H1 (cell line): ENCODE measurements at regions not wholly inside any gene's neighbourhood (a gene's known extent, or its start where the extent isn't known, plus 50 kb on each side); places are given as distances from the start of the nearest gene placed in this dataset.

Source experiments
- CTCF ChIA-PET: fragments of 300-600 bp; sonication (Branson Sonifier 250); formaldehyde crosslinking; loops from one replicate; lab custom pipeline; 2021; ENCODE audit not compliant: partially characterized antibody; lab: Charles Lee
- POLR2A ChIA-PET: fragments of 300-600 bp; sonication (Branson Sonifier 250); formaldehyde crosslinking; loops from one replicate; lab custom pipeline; 2021; ENCODE audit warnings: inconsistent platforms; ENCODE audit not compliant: partially characterized antibody; lab: Charles Lee
- DNase-seq, 2 experiments: peaks; one replicate each; pipeline versions ENCODE4 v3.0.0 to v3.0.0-alpha.2; 2010 to 2022; ENCODE audit warnings: low spot score in 2 of 2, low read depth in 1 of 2, mixed read lengths in 1 of 2
- FAIRE-seq: peaks from 2 replicates; lab custom pipeline; 2011; peaks lifted over from hg19 to GRCh38; lab: Jason Lieb, UNC
- H2AFZ ChIP-seq: 2 replicates; pipeline ENCODE4 v1.8.1; 2012; ENCODE audit warnings: low read length, inconsistent platforms
- H2AK5ac ChIP-seq: 2 replicates; pipeline ENCODE4 v1.6.1; 2013; ENCODE audit warnings: low read depth, low read length
- H2BK120ac ChIP-seq: replicated peaks from 2 replicates; pipeline ENCODE3; 2013; ENCODE audit warnings: low read depth, low read length, inconsistent platforms
- H2BK12ac ChIP-seq: 2 replicates; pipeline ENCODE4 v1.6.1; 2013; ENCODE audit warnings: low read depth, low read length
- H2BK15ac ChIP-seq: 2 replicates; pipeline ENCODE4 v1.6.1; 2013; ENCODE audit warnings: low read length
- H2BK20ac ChIP-seq: 2 replicates; pipeline ENCODE4 v1.6.1; 2013; ENCODE audit warnings: low read length
- H2BK5ac ChIP-seq: 2 replicates; pipeline ENCODE4 v1.6.1; 2013; ENCODE audit warnings: low read depth, low read length
- H3K14ac ChIP-seq: 2 replicates; pipeline ENCODE4 v1.6.1; 2013; ENCODE audit warnings: inconsistent platforms; ENCODE audit not compliant: insufficient read length
- H3K18ac ChIP-seq: 2 replicates; pipeline ENCODE4 v1.6.1; 2013; ENCODE audit warnings: low read length; ENCODE audit errors: extremely low read depth
- H3K23ac ChIP-seq: 2 replicates; pipeline ENCODE4 v1.6.1; 2013; ENCODE audit warnings: inconsistent platforms; ENCODE audit not compliant: insufficient read length
- H3K23me2 ChIP-seq: 2 replicates; pipeline ENCODE4 v1.6.1; 2013; ENCODE audit warnings: low read depth, low read length
- H3K27ac ChIP-seq: 2 replicates; pipeline ENCODE4 v1.6.1; 2011; ENCODE audit warnings: low read depth, low read length, inconsistent platforms
- H3K27me3 ChIP-seq, 4 experiments: replicated peaks in 1 of 4; 1 replicate in 1 of 4; 2 replicates in 3 of 4; pipeline versions ENCODE4 v1.6.1 to v1.8.1; 2011 to 2013; ENCODE audit warnings: low read length in 3 of 4, mild to moderate bottlenecking in 3 of 4, inconsistent platforms in 2 of 4, mixed read lengths in 2 of 4, moderate library complexity in 1 of 4; ENCODE audit not compliant: control insufficient read depth in 3 of 4, insufficient read depth in 3 of 4; ENCODE audit errors: extremely low read depth in 1 of 4
- H3K36me3 ChIP-seq, 4 experiments: 2 replicates each; pipeline versions ENCODE4 v1.6.1 to v1.8.1; 2011 to 2013; ENCODE audit warnings: mild to moderate bottlenecking in 4 of 4, low read length in 3 of 4, moderate library complexity in 2 of 4, control low read depth in 1 of 4, inconsistent platforms in 1 of 4; ENCODE audit not compliant: insufficient read depth in 4 of 4, control insufficient read depth in 2 of 4
- H3K4ac ChIP-seq: replicated peaks from 2 replicates; pipeline ENCODE3; 2013; ENCODE audit warnings: low read length, low read depth, mixed read lengths, inconsistent platforms; ENCODE audit not compliant: insufficient read length
- H3K4me1 ChIP-seq, 4 experiments: replicated peaks in 1 of 4; 1 replicate in 1 of 4; 2 replicates in 3 of 4; pipeline versions ENCODE4 v1.6.1 to v1.8.1; 2011 to 2013; ENCODE audit warnings: low read length in 3 of 4, inconsistent platforms in 2 of 4, mixed read lengths in 1 of 4; ENCODE audit not compliant: insufficient read depth in 4 of 4, control insufficient read depth in 3 of 4
- H3K4me2 ChIP-seq, 2 experiments: 2 replicates each; pipeline versions ENCODE4 v1.6.1 to v1.8.1; 2011 to 2013; ENCODE audit warnings: low read depth in 2 of 2, low read length in 2 of 2, control low read depth in 1 of 2, inconsistent platforms in 1 of 2, mild to moderate bottlenecking in 1 of 2; ENCODE audit not compliant: insufficient read depth in 1 of 2
- H3K4me3 ChIP-seq, 4 experiments: fragments of 200-600, 300-600 bp in 1 of 4; sonication (generic), shearing (Covaris generic), sonication (Bioruptor Twin) in 1 of 4; 2 replicates each; pipeline versions ENCODE4 v1.5.1 to v1.8.1; 2011 to 2016; ENCODE audit warnings: low read length in 4 of 4, low read depth in 3 of 4, control low read depth in 2 of 4, inconsistent platforms in 2 of 4, mild to moderate bottlenecking in 2 of 4, mixed read lengths in 1 of 4, moderate library complexity in 1 of 4; ENCODE audit not compliant: insufficient read depth in 2 of 4; ENCODE audit errors: extremely low read depth in 1 of 4
- H3K56ac ChIP-seq: replicated peaks from 2 replicates; pipeline ENCODE3; 2013; ENCODE audit warnings: low read depth, mild to moderate bottlenecking, mixed read lengths, low read length, inconsistent platforms; ENCODE audit not compliant: insufficient read length
- H3K79me1 ChIP-seq: 2 replicates; pipeline ENCODE4 v1.6.1; 2013; ENCODE audit warnings: low read depth, low read length, control low read depth
- H3K79me2 ChIP-seq, 2 experiments: 2 replicates each; pipeline versions ENCODE4 v1.6.1 to v1.8.1; 2012 to 2013; ENCODE audit warnings: low read length in 2 of 2, mild to moderate bottlenecking in 2 of 2, inconsistent platforms in 1 of 2; ENCODE audit not compliant: insufficient read depth in 2 of 2, control insufficient read depth in 1 of 2
- H3K9ac ChIP-seq, 4 experiments: replicated peaks in 1 of 4; 1 replicate in 1 of 4; 2 replicates in 3 of 4; pipeline versions ENCODE4 v1.6.1 to v1.8.1; 2011 to 2013; ENCODE audit warnings: low read depth in 3 of 4, low read length in 3 of 4, control low read depth in 2 of 4, mild to moderate bottlenecking in 2 of 4, moderate library complexity in 2 of 4, inconsistent platforms in 1 of 4; ENCODE audit errors: extremely low read depth in 1 of 4
- H3K9me3 ChIP-seq, 2 experiments: 2 replicates each; pipeline versions ENCODE4 v1.6.1 to v1.8.1; 2012 to 2013; ENCODE audit warnings: mild to moderate bottlenecking in 2 of 2, moderate library complexity in 2 of 2, control low read depth in 1 of 2, inconsistent platforms in 1 of 2, low read depth in 1 of 2, low read length in 1 of 2, mixed read lengths in 1 of 2; ENCODE audit not compliant: insufficient read depth in 2 of 2
- H4K20me1 ChIP-seq, 2 experiments: replicated peaks in 1 of 2; 2 replicates each; pipeline versions ENCODE3 to v1.8.1; 2011 to 2013; ENCODE audit warnings: inconsistent platforms in 2 of 2, low read length in 2 of 2, mild to moderate bottlenecking in 1 of 2; ENCODE audit not compliant: insufficient read depth in 2 of 2, control insufficient read depth in 1 of 2
- H4K5ac ChIP-seq: 2 replicates; pipeline ENCODE4 v1.6.1; 2013; ENCODE audit warnings: low read length, low read depth, mixed read lengths, inconsistent platforms; ENCODE audit not compliant: insufficient read length
- H4K8ac ChIP-seq: 2 replicates; pipeline ENCODE4 v1.8.0; 2013; ENCODE audit warnings: mild to moderate bottlenecking, moderate library complexity, low read length, inconsistent platforms; ENCODE audit not compliant: insufficient read depth; ENCODE audit errors: extremely low read depth
- H4K91ac ChIP-seq: replicated peaks from 2 replicates; pipeline ENCODE3; 2013; ENCODE audit warnings: low read length, mixed read lengths, inconsistent platforms; ENCODE audit not compliant: insufficient read length
- BACH1 ChIP-seq: IDR thresholded peaks from 2 replicates; pipeline ENCODE4 v1.6.1; 2012; ENCODE audit warnings: low read length, improper control_type of control experiment
- CBX8 ChIP-seq: fragments of 300-800, 300-1000 bp; sonication (generic); IDR thresholded peaks from 2 replicates; pipeline ENCODE4 v1.7.1; 2016; ENCODE audit warnings: low read depth, low read length, borderline replicate concordance
- CHD2 ChIP-seq: IDR thresholded peaks from 2 replicates; pipeline ENCODE4 v1.6.1; 2012; ENCODE audit warnings: low read length, improper control_type of control experiment
- JUN ChIP-seq: IDR thresholded peaks from 2 replicates; pipeline ENCODE4 v1.6.1; 2011; ENCODE audit warnings: low read depth, mild to moderate bottlenecking, improper control_type of control experiment, low read length
- JUND ChIP-seq: IDR thresholded peaks from 2 replicates; pipeline ENCODE4 v1.6.1; 2011; ENCODE audit warnings: mild to moderate bottlenecking, improper control_type of control experiment, low read length
- POLR2AphosphoS5 ChIP-seq: IDR thresholded peaks from 2 replicates; pipeline ENCODE4 v1.6.1; 2011; ENCODE audit warnings: low read depth, low read length
- RXRA ChIP-seq: IDR thresholded peaks from 2 replicates; pipeline ENCODE4 v1.6.1; 2011; ENCODE audit warnings: low read depth, mild to moderate bottlenecking, low read length, moderate library complexity; ENCODE audit not compliant: insufficient read depth
- SP1 ChIP-seq: IDR thresholded peaks from 2 replicates; pipeline ENCODE4 v1.6.1; 2011; ENCODE audit warnings: low read depth, low read length
- SP4 ChIP-seq: IDR thresholded peaks from 2 replicates; pipeline ENCODE4 v1.6.1; 2012; ENCODE audit warnings: low read length, inconsistent platforms
- TAF7 ChIP-seq: optimal IDR thresholded peaks from 2 replicates; pipeline ENCODE3; 2011; ENCODE audit warnings: low read depth, mild to moderate bottlenecking, inconsistent platforms, low read length, moderate library complexity, borderline replicate concordance
- TBP ChIP-seq: IDR thresholded peaks from 2 replicates; pipeline ENCODE4 v1.6.1; 2011; ENCODE audit warnings: low read depth, low read length, improper control_type of control experiment
- TEAD4 ChIP-seq: IDR thresholded peaks from 2 replicates; pipeline ENCODE4 v1.6.1; 2012; ENCODE audit warnings: low read depth, low read length, inconsistent platforms, mixed read lengths
- YY1 ChIP-seq: IDR thresholded peaks from 2 replicates; pipeline ENCODE4 v1.6.1; 2011; ENCODE audit warnings: low read depth, mild to moderate bottlenecking, low read length
- WGBS, 2 experiments: shearing (Covaris generic) in 1 of 2; methylation state at CpG; one replicate each; pipeline versions ENCODE4 v1.1.6 to v1.1.7; 2013 to 2015; ENCODE audit warnings: low lambda C conversion rate in 2 of 2, mixed read lengths in 2 of 2, inconsistent platforms in 1 of 2, low coverage in 1 of 2, missing lambda C conversion rate in 1 of 2; ENCODE audit not compliant: insufficient replicate concordance in 2 of 2, insufficient coverage in 1 of 2, insufficient read length in 1 of 2; ENCODE audit errors: extremely low coverage in 1 of 2, missing lambda C conversion rate in 1 of 2; 5-methylcytosine and 5-hydroxymethylcytosine counted together
- TF ChIP-seq, protein P1 (sequence below), 3 experiments: IDR thresholded peaks; 1 replicate in 2 of 3; 2 replicates in 1 of 3; pipeline versions ENCODE4 v1.5.1 to v1.6.1; 2011; ENCODE audit warnings: low read length in 3 of 3, mild to moderate bottlenecking in 3 of 3, inconsistent platforms in 2 of 3, low read depth in 1 of 3, moderate library complexity in 1 of 3; ENCODE audit not compliant: insufficient read depth in 1 of 3; ENCODE audit errors: control extremely low read depth in 1 of 3

DNA sequence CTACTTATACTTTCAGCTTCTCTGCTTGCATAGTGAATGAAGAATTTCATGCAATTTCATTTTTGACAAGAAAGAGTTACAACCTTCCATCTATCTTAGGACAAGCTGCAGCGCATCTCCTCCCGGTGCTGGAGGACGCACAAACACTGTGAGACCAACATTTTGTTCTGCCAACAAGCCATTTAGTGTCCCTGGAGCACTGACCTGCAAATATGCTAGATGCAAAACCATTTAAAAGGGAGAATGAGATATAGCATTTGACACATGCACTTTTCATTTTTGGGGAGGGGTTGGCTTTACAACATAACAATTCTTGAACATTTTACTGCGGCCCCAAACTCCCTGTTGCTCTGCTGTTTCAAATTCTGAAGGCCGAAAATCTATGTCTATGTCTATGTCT is 127.2 kb upstream of the SLC30A5 start:
- peaks cover 0 to 9% of the 10 kb centered on the region in 2 experiments; a peak in 2 of 4 replicates for H3K9me3 ChIP-seq
- no peaks in the 10 kb centered on the region for H3K27me3 ChIP-seq
- no peak overlapping the region for H3K9ac ChIP-seq
- no peak overlapping the region for H3K4me2 ChIP-seq
- no peak for FAIRE-seq
- H3K36me3 ChIP-seq: no peaks in the 10 kb centered on the region; a peak in 1 of 8 replicates
- peaks cover 18% of the 10 kb centered on the region; the same call in 1 of the 2 replicates for H3K23me2 ChIP-seq
- H3K23ac ChIP-seq: no peak overlapping the region
- no peak overlapping the region for H2AFZ ChIP-seq
- no peak overlapping the region for H4K8ac ChIP-seq
- H2BK120ac ChIP-seq: no peak overlapping the region
- H3K4ac ChIP-seq: no peak overlapping the region
- H3K18ac ChIP-seq: no peak overlapping the region
- H3K79me1 ChIP-seq: no peaks in the 10 kb centered on the region
- H2AK5ac ChIP-seq: no peak overlapping the region
- H3K4me3 ChIP-seq: no peak overlapping the region
- H2BK5ac ChIP-seq: no peak overlapping the region
- no peak overlapping the region for H3K27ac ChIP-seq
- CTCF ChIA-PET: interaction anchor here (0.5 kb wide), 1 partner anchor 317 kb away, joined by 3 read pairs; no protein-coding TSS in a partner anchor
- no peaks in the 10 kb centered on the region for H3K4me1 ChIP-seq
- H4K91ac ChIP-seq: no peak overlapping the region
- H2BK20ac ChIP-seq: no peak overlapping the region
- no peak for DNase-seq
- H4K5ac ChIP-seq: no peak overlapping the region
- H4K20me1 ChIP-seq: peaks cover 0 to 12% of the 10 kb centered on the region in 2 experiments
- no peak overlapping the region for H3K56ac ChIP-seq
- 0 out of 4 replicates have a peak, but pooled peaks cover 0 to 3% of the 10 kb centered on the region in 2 experiments for H3K79me2 ChIP-seq
- POLR2A ChIA-PET: no interaction called here
- H2BK12ac ChIP-seq: no peak overlapping the region
- WGBS, 2 experiments: 91% methylated on average over 5 of the region's 5 CpGs; no CpG with 5 or more reads in 1 of the 2 experiments
- no peak overlapping the region for H2BK15ac ChIP-seq
- no peak overlapping the region for H3K14ac ChIP-seq
- TF ChIP-seq POLR2AphosphoS5 (no peak), TEAD4 (no peak), YY1 (no peak), RXRA (no peak), CHD2 (no peak), JUND (no peak), BACH1 (no peak), CBX8 (no peak), JUN (no peak), SP4 (no peak), SP1 (no peak), TAF7 (no peak), TBP (no peak)
- TF ChIP-seq, protein P1, sequence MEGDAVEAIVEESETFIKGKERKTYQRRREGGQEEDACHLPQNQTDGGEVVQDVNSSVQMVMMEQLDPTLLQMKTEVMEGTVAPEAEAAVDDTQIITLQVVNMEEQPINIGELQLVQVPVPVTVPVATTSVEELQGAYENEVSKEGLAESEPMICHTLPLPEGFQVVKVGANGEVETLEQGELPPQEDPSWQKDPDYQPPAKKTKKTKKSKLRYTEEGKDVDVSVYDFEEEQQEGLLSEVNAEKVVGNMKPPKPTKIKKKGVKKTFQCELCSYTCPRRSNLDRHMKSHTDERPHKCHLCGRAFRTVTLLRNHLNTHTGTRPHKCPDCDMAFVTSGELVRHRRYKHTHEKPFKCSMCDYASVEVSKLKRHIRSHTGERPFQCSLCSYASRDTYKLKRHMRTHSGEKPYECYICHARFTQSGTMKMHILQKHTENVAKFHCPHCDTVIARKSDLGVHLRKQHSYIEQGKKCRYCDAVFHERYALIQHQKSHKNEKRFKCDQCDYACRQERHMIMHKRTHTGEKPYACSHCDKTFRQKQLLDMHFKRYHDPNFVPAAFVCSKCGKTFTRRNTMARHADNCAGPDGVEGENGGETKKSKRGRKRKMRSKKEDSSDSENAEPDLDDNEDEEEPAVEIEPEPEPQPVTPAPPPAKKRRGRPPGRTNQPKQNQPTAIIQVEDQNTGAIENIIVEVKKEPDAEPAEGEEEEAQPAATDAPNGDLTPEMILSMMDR (IDR thresholded peaks at IDR 0.05; ENCODE audit: control extremely low read depth in 1 of 3, insufficient read depth in 1 of 3, low read depth in 1 of 3, low read length in 3 of 3): no peak
